OCI-LY3 (cell line): ENCODE measurements at regions not wholly inside any gene's neighbourhood (a gene's known extent, or its start where the extent isn't known, plus 50 kb on each side); places are given as distances from the start of the nearest gene placed in this dataset.

Experiments used
- EZH2phosphoT487 ChIP-seq: fragments of 200-600 bp; shearing (Covaris generic); IDR thresholded peaks from 2 replicates; pipeline ENCODE4 v1.6.1; 2018; ENCODE audit warnings: antibody characterized with exemption, mixed run types, low read depth
- TF ChIP-seq, protein P1 (sequence below): fragments of 200-600, 300-600 bp; sonication (generic); IDR thresholded peaks from 2 replicates; pipeline ENCODE4 v1.5.1; 2014; ENCODE audit warnings: antibody characterized with exemption, low read length, low read depth

DNA sequence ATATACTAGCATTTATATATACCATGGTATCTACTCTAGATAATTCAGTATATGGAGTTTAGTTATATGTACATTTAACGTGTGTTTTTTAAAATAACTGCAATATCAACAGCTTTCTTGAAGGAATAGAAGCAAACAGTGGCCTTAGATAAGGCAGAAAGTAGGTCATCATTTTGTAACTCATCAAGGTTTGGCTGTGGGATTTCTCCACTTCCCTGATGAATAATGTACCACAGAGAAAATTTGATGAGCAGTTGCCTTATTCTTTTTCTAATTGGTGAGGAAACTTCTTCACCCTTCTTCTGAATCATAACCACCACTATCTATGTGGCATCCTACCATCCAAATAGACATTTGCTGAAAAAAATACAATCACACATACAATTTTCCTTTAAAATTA lies 590.2 kb upstream of the SPRY2 start:
- TF ChIP-seq, protein P1, sequence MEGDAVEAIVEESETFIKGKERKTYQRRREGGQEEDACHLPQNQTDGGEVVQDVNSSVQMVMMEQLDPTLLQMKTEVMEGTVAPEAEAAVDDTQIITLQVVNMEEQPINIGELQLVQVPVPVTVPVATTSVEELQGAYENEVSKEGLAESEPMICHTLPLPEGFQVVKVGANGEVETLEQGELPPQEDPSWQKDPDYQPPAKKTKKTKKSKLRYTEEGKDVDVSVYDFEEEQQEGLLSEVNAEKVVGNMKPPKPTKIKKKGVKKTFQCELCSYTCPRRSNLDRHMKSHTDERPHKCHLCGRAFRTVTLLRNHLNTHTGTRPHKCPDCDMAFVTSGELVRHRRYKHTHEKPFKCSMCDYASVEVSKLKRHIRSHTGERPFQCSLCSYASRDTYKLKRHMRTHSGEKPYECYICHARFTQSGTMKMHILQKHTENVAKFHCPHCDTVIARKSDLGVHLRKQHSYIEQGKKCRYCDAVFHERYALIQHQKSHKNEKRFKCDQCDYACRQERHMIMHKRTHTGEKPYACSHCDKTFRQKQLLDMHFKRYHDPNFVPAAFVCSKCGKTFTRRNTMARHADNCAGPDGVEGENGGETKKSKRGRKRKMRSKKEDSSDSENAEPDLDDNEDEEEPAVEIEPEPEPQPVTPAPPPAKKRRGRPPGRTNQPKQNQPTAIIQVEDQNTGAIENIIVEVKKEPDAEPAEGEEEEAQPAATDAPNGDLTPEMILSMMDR = no peak
- no peak for TF ChIP-seq EZH2phosphoT487
